K562 (cell line): ENCODE measurements at regions not wholly inside any gene's neighbourhood (a gene's known extent, or its start where the extent isn't known, plus 50 kb on each side); places are given as distances from the start of the nearest gene placed in this dataset.

Source experiments
- ATAC-seq: fragments of 200-7000 bp; cut with Tn5 transposase; 3 replicates; pipeline ENCODE4 v1.9.1; 2020; ENCODE audit warnings: moderate library complexity
- BruUV-seq: library from RNA; stranded (reverse); fragments of 400-500 nt; replicated peaks from 2 replicates; lab custom pipeline; 2021; lab: Mats Ljungman, UMichigan
- CTCF ChIA-PET: fragments of 300-600 bp; formaldehyde crosslinking; extraction: SDS; loops from one replicate; lab custom pipeline; 2021; ENCODE audit warnings: low intra/inter-chr PET ratio; lab: Yijun Ruan, JAX
- POLR2A ChIA-PET: fragments of 300-600, 350-650 bp; sonication (Branson Sonifier 250); formaldehyde crosslinking; extraction: SDS; loops from one replicate; lab custom pipeline; 2021; ENCODE audit warnings: antibody characterized with exemption, inconsistent platforms; lab: Yijun Ruan, JAX
- DNase-seq, 4 experiments: peaks; one replicate each; pipeline versions ENCODE4 v3.0.0 to v3.0.0-alpha.2; 2011 to 2018; ENCODE audit warnings: low spot score in 3 of 4, mixed read lengths in 3 of 4; ENCODE audit errors: extremely low read depth in 1 of 4
- FAIRE-seq: peaks from 2 replicates; lab custom pipeline; 2011; peaks lifted over from hg19 to GRCh38; lab: Jason Lieb, UNC
- H2AFZ ChIP-seq: 2 replicates; pipeline ENCODE4 v1.6.0; 2011; ENCODE audit warnings: low read depth, low read length, control low read depth, inconsistent platforms
- H3K27ac ChIP-seq: fragments of 200-600 bp; 3 replicates; pipeline ENCODE4 v1.8.0; 2011; ENCODE audit warnings: low read depth, mild to moderate bottlenecking, control low read depth, inconsistent platforms, low read length, moderate library complexity, mixed read lengths; ENCODE audit errors: extremely low read depth
- H3K27me3 ChIP-seq, 2 experiments: fragments of 300-600 bp in 1 of 2; 2 replicates in 1 of 2; 3 replicates in 1 of 2; pipeline versions ENCODE4 v1.6.0 to v1.8.0; 2011; ENCODE audit warnings: inconsistent platforms in 2 of 2, low read length in 2 of 2, mild to moderate bottlenecking in 1 of 2, mixed read lengths in 1 of 2, moderate library complexity in 1 of 2; ENCODE audit not compliant: control insufficient read depth in 2 of 2, insufficient read depth in 2 of 2
- H3K36me3 ChIP-seq: fragments of 300-600 bp; 3 replicates; pipeline ENCODE4 v1.8.0; 2011; ENCODE audit warnings: mild to moderate bottlenecking, low read length, inconsistent platforms; ENCODE audit not compliant: control insufficient read depth, insufficient read depth
- H3K4me1 ChIP-seq, 2 experiments: fragments of 200-600 bp in 1 of 2; replicated peaks in 1 of 2; 2 replicates in 1 of 2; 3 replicates in 1 of 2; pipeline versions ENCODE4 v1.5.1 to v1.8.0; 2011; ENCODE audit warnings: inconsistent platforms in 2 of 2, low read length in 2 of 2, mild to moderate bottlenecking in 1 of 2, mixed read lengths in 1 of 2, moderate library complexity in 1 of 2; ENCODE audit not compliant: control insufficient read depth in 2 of 2, insufficient read depth in 2 of 2
- H3K4me2 ChIP-seq: 2 replicates; pipeline ENCODE4 v1.6.1; 2011; ENCODE audit warnings: low read length, control low read depth, inconsistent platforms, mixed read lengths; ENCODE audit not compliant: insufficient read depth
- H3K4me3 ChIP-seq: fragments of 200-600 bp; sonication (generic), shearing (Covaris generic); 2 replicates; pipeline ENCODE4 v1.5.1; 2016; ENCODE audit warnings: control low read depth, inconsistent platforms
- H3K79me2 ChIP-seq: fragments of 200-600 bp; 3 replicates; pipeline ENCODE4 v1.8.0; 2011; ENCODE audit warnings: low read length, inconsistent platforms; ENCODE audit not compliant: control insufficient read depth, insufficient read depth
- H3K9ac ChIP-seq, 2 experiments: 2 replicates each; pipeline versions ENCODE4 v1.6.0 to v1.6.1; 2011; ENCODE audit warnings: low read depth in 2 of 2, low read length in 2 of 2, control low read depth in 1 of 2, inconsistent platforms in 1 of 2, mild to moderate bottlenecking in 1 of 2, mixed read lengths in 1 of 2; ENCODE audit not compliant: insufficient read depth in 1 of 2
- H3K9me1 ChIP-seq: one replicate; pipeline ENCODE4 v1.6.0; 2011; ENCODE audit warnings: inconsistent platforms, mild to moderate bottlenecking, low read length, moderate library complexity; ENCODE audit not compliant: control insufficient read depth, insufficient read depth
- H3K9me3 ChIP-seq: replicated peaks from 2 replicates; pipeline ENCODE4 v1.5.1; 2011; ENCODE audit warnings: low read depth, low read length, inconsistent platforms; ENCODE audit not compliant: control insufficient read depth, insufficient read depth
- H4K20me1 ChIP-seq: replicated peaks from 2 replicates; pipeline ENCODE4 v1.6.1; 2011; ENCODE audit warnings: low read length, inconsistent platforms, mixed read lengths; ENCODE audit not compliant: control insufficient read depth, insufficient read depth
- ZNF584 ChIP-seq: fragments of 200-800 bp; sonication (Bioruptor generic); IDR thresholded peaks from 2 replicates; pipeline ENCODE4 v1.6.1; 2016; ENCODE audit warnings: low read depth, mild to moderate bottlenecking, missing genetic modification characterization, missing compliant biosample characterization
- WGBS: fragments of 100-300 bp; shearing (Covaris generic); methylation state at CpG from one replicate; pipeline ENCODE4 v1.1.6; 2016; ENCODE audit warnings: low coverage, mixed read lengths; ENCODE audit not compliant: insufficient coverage; ENCODE audit errors: missing lambda C conversion rate; 5-methylcytosine and 5-hydroxymethylcytosine counted together
- in situ Hi-C: fragments of 300-500 bp; cut with MboI; formaldehyde crosslinking; loops from 4 replicates; pipeline ENCODE4 v1.15.0; 2018; ENCODE audit warnings: inconsistent platforms, mixed read lengths
- intact Hi-C: fragments of 100-400 bp; cut with micrococcal nuclease; formaldehyde crosslinking; loops from 2 replicates; pipeline ENCODE4 v1.14.2; 2022
- TF ChIP-seq, protein P1 (sequence below): fragments of 450-650 bp; IDR thresholded peaks from 2 replicates; pipeline ENCODE4 v1.6.1; 2016; ENCODE audit warnings: antibody characterized with exemption
- TF ChIP-seq, protein P2 (sequence below): fragments of 450-650 bp; formaldehyde crosslinking; IDR thresholded peaks from 2 replicates; pipeline ENCODE4 v1.4.0; 2020; ENCODE audit warnings: mild to moderate bottlenecking, mixed read lengths

DNA sequence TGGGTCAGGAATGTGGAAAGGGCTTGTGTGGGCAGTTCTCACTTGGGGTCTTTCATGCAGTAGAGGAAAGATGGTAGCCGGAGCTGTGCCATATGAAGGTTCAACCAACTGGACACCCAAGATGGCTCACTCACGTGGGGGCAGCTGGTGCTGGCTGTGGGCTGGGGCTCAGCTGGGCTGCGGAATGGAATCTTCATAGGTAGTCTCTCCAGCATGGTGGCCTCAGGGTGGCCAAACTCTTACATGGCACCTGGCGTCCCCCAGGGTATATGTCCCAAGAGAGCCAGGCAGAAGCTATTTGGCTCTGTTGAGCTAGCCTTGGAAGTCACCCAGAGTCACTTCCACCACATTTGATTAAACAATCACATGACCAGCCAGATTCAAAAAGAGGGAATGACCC is 163.1 kb upstream of the KLHL29 start:
- WGBS = 0% methylated on average over 4 of the region's 4 CpGs
- ChIA-PET POLR2A (no interaction called here), CTCF (no interaction called here)
- Histone ChIP-seq H3K4me1 (no peaks in the 10 kb centered on the region), H3K27me3 (no peaks in the 10 kb centered on the region), H3K4me2 (no peak overlapping the region), H3K79me2 (no peaks in the 10 kb centered on the region), H3K9me3 (no peaks in the 10 kb centered on the region), H2AFZ (no peak overlapping the region), H3K9ac (no peak overlapping the region), H4K20me1 (no peaks in the 10 kb centered on the region; the same call in 1 of the 2 replicates), H3K4me3 (no peak overlapping the region), H3K36me3 (no peaks in the 10 kb centered on the region), H3K27ac (no peak overlapping the region), H3K9me1 (no peaks in the 10 kb centered on the region)
- no TSS peak for BruUV-seq
- FAIRE-seq (no peak), DNase-seq (no peak), ATAC-seq (no peak)
- TF ChIP-seq, protein P1, sequence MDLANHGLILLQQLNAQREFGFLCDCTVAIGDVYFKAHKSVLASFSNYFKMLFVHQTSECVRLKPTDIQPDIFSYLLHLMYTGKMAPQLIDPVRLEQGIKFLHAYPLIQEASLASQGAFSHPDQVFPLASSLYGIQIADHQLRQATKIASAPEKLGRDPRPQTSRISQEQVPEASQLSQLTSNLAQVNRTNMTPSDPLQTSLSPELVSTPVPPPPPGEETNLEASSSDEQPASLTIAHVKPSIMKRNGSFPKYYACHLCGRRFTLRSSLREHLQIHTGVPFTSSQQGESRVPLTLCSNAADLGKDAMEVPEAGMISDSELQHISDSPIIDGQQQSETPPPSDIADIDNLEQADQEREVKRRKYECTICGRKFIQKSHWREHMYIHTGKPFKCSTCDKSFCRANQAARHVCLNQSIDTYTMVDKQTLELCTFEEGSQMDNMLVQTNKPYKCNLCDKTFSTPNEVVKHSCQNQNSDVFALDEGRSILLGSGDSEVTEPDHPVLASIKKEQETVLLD = no peak
- TF ChIP-seq, protein P2, sequence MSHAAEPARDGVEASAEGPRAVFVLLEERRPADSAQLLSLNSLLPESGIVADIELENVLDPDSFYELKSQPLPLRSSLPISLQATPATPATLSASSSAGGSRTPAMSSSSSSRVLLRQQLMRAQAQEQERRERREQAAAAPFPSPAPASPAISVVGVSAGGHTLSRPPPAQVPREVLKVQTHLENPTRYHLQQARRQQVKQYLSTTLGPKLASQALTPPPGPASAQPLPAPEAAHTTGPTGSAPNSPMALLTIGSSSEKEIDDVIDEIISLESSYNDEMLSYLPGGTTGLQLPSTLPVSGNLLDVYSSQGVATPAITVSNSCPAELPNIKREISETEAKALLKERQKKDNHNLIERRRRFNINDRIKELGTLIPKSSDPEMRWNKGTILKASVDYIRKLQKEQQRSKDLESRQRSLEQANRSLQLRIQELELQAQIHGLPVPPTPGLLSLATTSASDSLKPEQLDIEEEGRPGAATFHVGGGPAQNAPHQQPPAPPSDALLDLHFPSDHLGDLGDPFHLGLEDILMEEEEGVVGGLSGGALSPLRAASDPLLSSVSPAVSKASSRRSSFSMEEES (CRISPR knock-in tag) = peak; percentile 24
- no peak for TF ChIP-seq ZNF584 (CRISPR knock-in tag)
- in situ Hi-C loops (no loop called here), intact Hi-C loops (no loop called here)
